IMR-90 (cell line): ENCODE measurements at regions not wholly inside any gene's neighbourhood (a gene's known extent, or its start where the extent isn't known, plus 50 kb on each side); places are given as distances from the start of the nearest gene placed in this dataset.

Source experiments
- ATAC-seq: fragments of 200-7000 bp; cut with Tn5 transposase; 2 replicates; pipeline ENCODE4 v1.9.1; 2020; ENCODE audit warnings: low read depth, mild to moderate bottlenecking, moderate library complexity
- BruUV-seq: library from RNA; stranded (reverse); fragments of 400-500 nt; replicated peaks from 2 replicates; lab custom pipeline; 2021; lab: Mats Ljungman, UMichigan
- CTCF ChIA-PET: fragments of 300-600 bp; formaldehyde crosslinking; extraction: SDS; loops from one replicate; lab custom pipeline; 2021; ENCODE audit warnings: antibody characterized with exemption; lab: Yijun Ruan, JAX
- POLR2A ChIA-PET: fragments of 300-600 bp; sonication (Branson Sonifier 250); formaldehyde crosslinking; loops from one replicate; lab custom pipeline; 2022; ENCODE audit warnings: antibody characterized with exemption; ENCODE audit not compliant: unreplicated experiment; lab: Charles Lee
- DNase-seq: peaks from one replicate; pipeline ENCODE4 v3.0.0; 2013
- H2AFZ ChIP-seq: replicated peaks from 2 replicates; pipeline ENCODE3; 2013; ENCODE audit warnings: low read length, mild to moderate bottlenecking; ENCODE audit not compliant: poor library complexity
- H2AK5ac ChIP-seq: 2 replicates; pipeline ENCODE4 v1.6.1; 2013; ENCODE audit warnings: low read depth, low read length, inconsistent platforms
- H2AK9ac ChIP-seq: replicated peaks from 2 replicates; pipeline ENCODE3; 2013; ENCODE audit warnings: mild to moderate bottlenecking, low read depth, low read length, moderate library complexity; ENCODE audit not compliant: poor library complexity
- H2BK120ac ChIP-seq: 2 replicates; pipeline ENCODE4 v1.6.1; 2013; ENCODE audit warnings: low read depth, low read length, inconsistent platforms
- H2BK15ac ChIP-seq: 3 replicates; pipeline ENCODE4 v1.6.1; 2013; ENCODE audit warnings: low read depth, low read length, inconsistent platforms
- H2BK20ac ChIP-seq: 2 replicates; pipeline ENCODE4 v1.6.1; 2013; ENCODE audit warnings: low read depth, mild to moderate bottlenecking, inconsistent platforms, low read length, moderate library complexity
- H2BK5ac ChIP-seq: 2 replicates; pipeline ENCODE4 v1.6.1; 2013; ENCODE audit warnings: mild to moderate bottlenecking, low read depth, low read length, inconsistent platforms; ENCODE audit not compliant: poor library complexity, severe bottlenecking
- H3K14ac ChIP-seq: replicated peaks from 2 replicates; pipeline ENCODE4 v1.6.1; 2013; ENCODE audit warnings: low read depth, low read length, inconsistent platforms
- H3K18ac ChIP-seq: 2 replicates; pipeline ENCODE4 v1.6.1; 2013; ENCODE audit warnings: low read depth, low read length, control low read depth
- H3K23ac ChIP-seq: 2 replicates; pipeline ENCODE4 v1.6.1; 2013; ENCODE audit warnings: low read depth, low read length, inconsistent platforms
- H3K27ac ChIP-seq: 2 replicates; pipeline ENCODE4 v1.5.1; 2013; ENCODE audit warnings: mild to moderate bottlenecking, control low read depth, low read length; ENCODE audit not compliant: insufficient read depth
- H3K27me3 ChIP-seq: 2 replicates; pipeline ENCODE4 v1.6.1; 2013; ENCODE audit warnings: low read length; ENCODE audit not compliant: control insufficient read depth, insufficient read depth
- H3K36me3 ChIP-seq: 2 replicates; pipeline ENCODE4 v1.6.1; 2013; ENCODE audit warnings: low read length, mixed read lengths; ENCODE audit not compliant: control insufficient read depth, insufficient read depth
- H3K4ac ChIP-seq: 2 replicates; pipeline ENCODE4 v1.6.1; 2013; ENCODE audit warnings: low read depth, low read length, inconsistent platforms
- H3K4me1 ChIP-seq: 2 replicates; pipeline ENCODE4 v1.6.1; 2013; ENCODE audit warnings: low read length, mixed read lengths; ENCODE audit not compliant: control insufficient read depth, insufficient read depth
- H3K4me2 ChIP-seq: 2 replicates; pipeline ENCODE4 v1.6.1; 2013; ENCODE audit warnings: low read depth, mild to moderate bottlenecking, control low read depth, low read length, moderate library complexity
- H3K4me3 ChIP-seq: 2 replicates; pipeline ENCODE4 v1.5.1; 2013; ENCODE audit warnings: low read depth, mild to moderate bottlenecking, control low read depth, low read length, moderate library complexity; ENCODE audit not compliant: insufficient read depth
- H3K56ac ChIP-seq: 2 replicates; pipeline ENCODE4 v1.6.1; 2013; ENCODE audit warnings: low read length, inconsistent platforms; ENCODE audit not compliant: insufficient read depth; ENCODE audit errors: extremely low read depth
- H3K79me1 ChIP-seq, 2 experiments: 2 replicates each; pipeline ENCODE4 v1.6.1; 2013; ENCODE audit warnings: low read length in 2 of 2, inconsistent platforms in 1 of 2, low read depth in 1 of 2
- H3K9ac ChIP-seq: 2 replicates; pipeline ENCODE4 v1.6.1; 2013; ENCODE audit warnings: low read depth, low read length, control low read depth
- H3K9me1 ChIP-seq: 2 replicates; pipeline ENCODE4 v1.6.1; 2013; ENCODE audit warnings: low read length, inconsistent platforms; ENCODE audit not compliant: insufficient read depth
- H3K9me3 ChIP-seq: 2 replicates; pipeline ENCODE4 v1.6.1; 2013; ENCODE audit warnings: low read length; ENCODE audit not compliant: control insufficient read depth, insufficient read depth
- H4K20me1 ChIP-seq: 2 replicates; pipeline ENCODE4 v1.6.1; 2013; ENCODE audit warnings: low read length, inconsistent platforms; ENCODE audit not compliant: insufficient read depth
- H4K5ac ChIP-seq: 2 replicates; pipeline ENCODE4 v1.6.1; 2013; ENCODE audit warnings: mild to moderate bottlenecking, low read depth, low read length, control low read depth
- H4K8ac ChIP-seq, 2 experiments: 2 replicates each; pipeline ENCODE4 v1.6.1; 2013; ENCODE audit warnings: low read depth in 2 of 2, low read length in 2 of 2, control low read depth in 1 of 2, inconsistent platforms in 1 of 2
- H4K91ac ChIP-seq: 2 replicates; pipeline ENCODE4 v1.6.1; 2013; ENCODE audit warnings: low read depth, low read length, inconsistent platforms; ENCODE audit not compliant: insufficient read depth
- BHLHE40 ChIP-seq: fragments of 150-350 bp; IDR thresholded peaks from 2 replicates; pipeline ENCODE4 v1.6.1; 2016; ENCODE audit warnings: mild to moderate bottlenecking, low read depth, low read length
- CEBPB ChIP-seq: IDR thresholded peaks from 2 replicates; pipeline ENCODE4 v1.6.1; 2012; ENCODE audit warnings: low read depth, low read length, improper control_type of control experiment
- CHD1 ChIP-seq: IDR thresholded peaks from 2 replicates; pipeline ENCODE4 v1.6.1; 2012; ENCODE audit warnings: low read depth, low read length, improper control_type of control experiment
- CTCF ChIP-seq: conservative IDR thresholded peaks from 2 replicates; pipeline ENCODE4 v1.5.1; 2012; ENCODE audit warnings: mild to moderate bottlenecking, low read depth, low read length, improper control_type of control experiment
- FOS ChIP-seq: fragments of 150-350 bp; IDR thresholded peaks from 2 replicates; pipeline ENCODE4 v1.6.1; 2016; ENCODE audit warnings: low read depth, low read length
- MAFK ChIP-seq: IDR thresholded peaks from 2 replicates; pipeline ENCODE4 v1.6.1; 2012; ENCODE audit warnings: low read depth, low read length, improper control_type of control experiment
- MXI1 ChIP-seq: IDR thresholded peaks from 2 replicates; pipeline ENCODE4 v1.6.1; 2012; ENCODE audit warnings: low read depth, mild to moderate bottlenecking, low read length, moderate library complexity, borderline replicate concordance
- RAD21 ChIP-seq: IDR thresholded peaks from 2 replicates; pipeline ENCODE4 v1.6.1; 2012; ENCODE audit warnings: low read length, improper control_type of control experiment
- RCOR1 ChIP-seq: IDR thresholded peaks from 2 replicates; pipeline ENCODE4 v1.6.1; 2012; ENCODE audit warnings: mild to moderate bottlenecking, low read length, improper control_type of control experiment; ENCODE audit not compliant: insufficient replicate concordance
- RFX5 ChIP-seq: IDR thresholded peaks from 2 replicates; pipeline ENCODE4 v1.8.0; 2012; ENCODE audit warnings: low read depth, mild to moderate bottlenecking, low read length, moderate library complexity
- SMC3 ChIP-seq: fragments of 150-350 bp; IDR thresholded peaks from 2 replicates; pipeline ENCODE4 v1.6.1; 2016; ENCODE audit warnings: low read depth, mild to moderate bottlenecking, antibody characterized with exemption, low read length, moderate library complexity
- USF2 ChIP-seq: fragments of 150-350 bp; IDR thresholded peaks from 2 replicates; pipeline ENCODE4 v1.6.1; 2017; ENCODE audit warnings: mild to moderate bottlenecking, antibody characterized with exemption, low read length, low read depth
- WGBS, 2 experiments: methylation state at CpG; one replicate each; pipeline versions ENCODE4 v1.1.5 to v1.1.7; 2013; ENCODE audit warnings: missing lambda C conversion rate in 2 of 2; ENCODE audit not compliant: insufficient read length in 1 of 2; ENCODE audit errors: extremely low coverage in 2 of 2; 5-methylcytosine and 5-hydroxymethylcytosine counted together
- dilution Hi-C: fragments of 300-500 bp; cut with HindIII; formaldehyde crosslinking; loops from one replicate; pipeline ENCODE4 v1.14.3; 2018; ENCODE audit warnings: low sequenced_read_pairs; ENCODE audit not compliant: unreplicated experiment
- in situ Hi-C: fragments of 300-500 bp; cut with MboI; formaldehyde crosslinking; loops from 3 replicates; pipeline ENCODE4 v1.14.3; 2019; ENCODE audit warnings: low sequenced_read_pairs, inconsistent platforms, mixed read lengths
- intact Hi-C: fragments of 100-400 bp; cut with micrococcal nuclease; formaldehyde crosslinking; loops from 2 replicates; pipeline ENCODE4 v1.10.0; 2022

- no peak overlapping the region for H3K14ac ChIP-seq
- no peak overlapping the region for H3K4me3 ChIP-seq
- intact Hi-C loops: no loop called here
- no peaks in the 10 kb centered on the region for H3K79me1 ChIP-seq
- no peak for DNase-seq
- dilution Hi-C loops: no loop called here
- H4K5ac ChIP-seq: no peak overlapping the region
- no peak for ATAC-seq
- H3K9me3 ChIP-seq: no peaks in the 10 kb centered on the region
- no peak overlapping the region for H2AK5ac ChIP-seq
- H2BK5ac ChIP-seq: no peak overlapping the region
- H2AK9ac ChIP-seq: no peak overlapping the region
- H3K23ac ChIP-seq: no peak overlapping the region
- H3K4ac ChIP-seq: no peak overlapping the region
- no peak overlapping the region for H4K8ac ChIP-seq
- ChIA-PET POLR2A (no interaction called here), CTCF (no interaction called here)
- H3K9ac ChIP-seq: no peak overlapping the region
- 56% methylated on average over 4 of the region's 14 CpGs; no CpG with 5 or more reads in 1 of the 2 experiments for WGBS, 2 experiments
- H3K27me3 ChIP-seq: peaks cover 30% of the 10 kb centered on the region
- H4K91ac ChIP-seq: no peak overlapping the region
- no peaks in the 10 kb centered on the region for H3K9me1 ChIP-seq
- H3K18ac ChIP-seq: no peak overlapping the region
- H2BK15ac ChIP-seq: no peak overlapping the region
- H2BK20ac ChIP-seq: no peak overlapping the region
- no peak overlapping the region for H2BK120ac ChIP-seq
- H3K56ac ChIP-seq: no peak overlapping the region
- H2AFZ ChIP-seq: no peak overlapping the region
- BruUV-seq: no TSS peak
- H3K36me3 ChIP-seq: no peaks in the 10 kb centered on the region
- no peak overlapping the region for H3K4me2 ChIP-seq
- in situ Hi-C loops: no loop called here
- H3K27ac ChIP-seq: no peak overlapping the region
- TF ChIP-seq RFX5 (no peak), RAD21 (no peak), BHLHE40 (no peak), FOS (no peak), RCOR1 (no peak), MAFK (no peak), USF2 (no peak), SMC3 (no peak), CTCF (no peak), CHD1 (no peak), MXI1 (no peak), CEBPB (no peak)
- no peaks in the 10 kb centered on the region for H3K4me1 ChIP-seq
- no peaks in the 10 kb centered on the region for H4K20me1 ChIP-seq
Observed at GRCh38 chr17:36862116-36862920, 75.0 kb upstream of the LHX1 start.
